ENCODE measurements at regions not wholly inside any gene's neighbourhood (a gene's known extent, or its start where the extent isn't known, plus 50 kb on each side); places are given as distances from the start of the nearest gene placed in this dataset.

DNA sequence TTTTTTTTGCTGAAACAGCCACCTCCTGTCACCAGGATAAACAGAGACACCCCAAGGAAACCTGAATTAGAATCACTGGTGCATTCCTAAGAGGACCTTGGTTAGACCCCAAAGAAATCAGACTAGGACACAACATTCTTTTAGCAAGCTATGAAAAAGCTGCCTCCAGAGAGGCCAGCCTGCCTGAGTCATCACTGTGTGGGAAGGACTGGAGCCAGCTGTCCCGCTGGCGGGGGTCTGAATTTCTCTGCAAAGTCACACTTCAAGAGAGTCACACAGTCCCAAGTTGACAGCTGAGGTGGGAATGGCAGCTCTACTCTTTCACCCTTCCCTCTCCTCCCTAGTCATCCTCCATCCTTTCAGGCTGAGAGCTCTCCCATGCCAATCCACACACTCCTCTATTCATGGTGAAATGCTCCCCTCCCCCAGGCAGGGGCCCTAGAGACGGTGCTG lies 405.0 kb upstream of the POU3F1 start:
- TF ChIP-seq CTCF (IDR thresholded peaks at IDR 0.05; ENCODE audit: extremely low read depth in 1 of 2, insufficient read depth in 1 of 2, low read depth in 1 of 2, low read length in 2 of 2) (no peak), POLR2AphosphoS5 (IDR thresholded peaks at IDR 0.05; ENCODE audit: insufficient read depth, low read depth, low read length) (no peak), POLR2A (IDR thresholded peaks at IDR 0.05; ENCODE audit: low read depth, low read length) (no peak)
